ENCODE measurements at regions not wholly inside any gene's neighbourhood (a gene's known extent, or its start where the extent isn't known, plus 50 kb on each side); places are given as distances from the start of the nearest gene placed in this dataset.

DNA sequence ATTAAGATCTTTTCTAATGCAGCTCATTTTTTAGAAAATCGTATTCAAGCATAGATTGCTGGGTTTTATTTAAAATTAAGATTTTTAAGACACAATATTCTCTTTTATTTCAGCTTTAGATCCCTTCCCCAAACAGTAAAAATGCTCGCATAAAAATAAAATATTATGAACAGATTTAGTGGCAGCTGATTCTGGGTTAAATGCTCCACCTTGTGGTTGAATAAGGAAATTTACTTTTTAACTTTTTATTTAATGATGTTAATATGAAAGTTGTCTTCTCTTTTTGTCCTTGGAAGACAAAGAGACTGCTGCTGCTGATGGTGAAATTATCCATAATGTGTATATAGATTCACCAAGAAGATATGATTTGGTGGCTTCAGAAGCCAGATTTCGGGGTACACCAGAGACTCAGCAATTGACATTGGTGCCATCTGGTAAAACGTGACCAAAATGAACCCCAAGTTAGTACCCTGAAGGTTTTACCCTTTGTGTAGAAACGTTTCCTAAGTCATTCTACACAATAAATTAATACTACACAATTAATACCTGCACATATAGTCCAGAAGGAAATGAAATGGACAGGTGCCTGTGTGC is 128.0 kb downstream of the ADAMTS1 start:
- 0 to 47% (median 20%) methylated on average over 1 to 5 of the region's 5 CpGs for WGBS, 10 experiments
- Histone ChIP-seq H3K27ac (no peak overlapping the region), H3K4me3 (no peak overlapping the region), H3K4me1 (replicated peaks in 1 of 2) (peaks cover 0 to 7% of the 10 kb centered on the region in 2 donors)
- ATAC-seq (replicated peaks in 6 of 8): no peak
- in situ Hi-C loops (cut with MboI; ENCODE audit: low pct_unique_long_range_greater_than_20kb in 2 of 9, low sequenced_read_pairs in 9 of 9, unreplicated experiment in 9 of 9): loop anchor here in 7 of 9 experiments (25.0 kb wide), 5 partner anchors 530 to 1105 kb away; partner anchors contain the start of genes APP (in 3 of the 7) and MRPL39 (in 2 of the 7)

DNA sequence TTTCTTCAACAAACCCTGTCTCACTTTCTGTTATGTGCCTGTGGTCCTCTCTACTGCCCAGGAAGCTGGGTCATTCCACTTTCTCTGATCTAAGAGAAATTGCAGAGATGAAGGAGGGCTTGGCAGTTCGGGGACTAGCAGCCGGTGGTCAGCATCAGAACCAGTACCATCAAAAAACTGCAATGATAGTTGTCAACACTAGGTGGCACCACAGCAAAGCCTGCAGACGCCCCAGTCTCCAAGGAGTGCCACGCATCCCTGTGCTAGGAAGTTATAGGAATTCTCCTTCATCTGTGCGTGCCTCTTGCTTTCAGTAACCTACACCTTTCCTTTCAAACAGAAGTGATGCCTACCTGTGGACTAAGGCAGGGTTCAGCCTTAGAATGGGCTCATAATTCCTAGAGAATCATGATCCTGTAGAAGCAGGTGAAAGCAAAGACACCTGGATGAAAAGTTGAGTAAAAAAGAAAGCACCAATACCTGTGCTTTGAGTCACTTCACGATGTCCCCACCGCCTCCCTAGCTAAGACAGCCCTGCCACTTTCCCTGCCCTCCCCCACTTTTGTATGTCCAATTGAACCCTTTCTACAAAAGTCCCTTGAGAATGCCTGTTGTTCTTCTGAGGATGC is 129.2 kb downstream of the ADAMTS1 start:
- H3K4me3 ChIP-seq: no peak overlapping the region
- in situ Hi-C loops (cut with MboI; ENCODE audit: low pct_unique_long_range_greater_than_20kb in 2 of 9, low sequenced_read_pairs in 9 of 9, unreplicated experiment in 9 of 9): loop anchor here in 7 of 9 experiments (25.0 kb wide), 5 partner anchors 529 to 1104 kb away; partner anchors contain the start of genes APP (in 3 of the 7) and MRPL39 (in 2 of the 7)
- H3K27ac ChIP-seq: no peak overlapping the region
- peaks cover 0 to 7% of the 10 kb centered on the region in 2 donors for H3K4me1 ChIP-seq (replicated peaks in 1 of 2)
- 0 to 50% (median 27%) methylated on average over 1 to 5 of the region's 7 CpGs; no CpG with 5 or more reads in 5 of the 10 experiments for WGBS, 10 experiments
- ATAC-seq (replicated peaks in 6 of 8): peak; percentile 40 to 92 (median 73)

DNA sequence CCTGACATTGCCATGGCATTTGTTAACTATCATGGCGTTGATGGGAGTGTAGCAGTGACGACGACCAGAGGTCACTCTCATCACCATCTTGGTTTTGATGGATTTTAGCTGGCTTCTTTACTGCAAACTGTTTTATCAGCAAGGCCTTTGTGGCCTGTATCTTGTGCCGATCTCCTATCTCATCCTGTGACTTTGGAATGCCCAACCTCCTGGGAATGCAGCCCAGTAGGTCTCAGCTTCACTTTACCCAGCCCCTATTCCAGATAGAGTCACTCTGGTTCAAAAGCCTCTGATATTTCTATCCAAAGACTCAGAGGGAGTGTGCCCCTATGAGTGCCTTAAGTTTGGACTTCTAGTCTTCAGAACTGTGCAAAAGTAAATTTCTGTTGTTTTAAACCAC is 130.1 kb downstream of the ADAMTS1 start:
- 87 to 100% (median 100%) methylated on average over 1 to 4 of the region's 4 CpGs; no CpG with 5 or more reads in 3 of the 10 experiments for WGBS, 10 experiments
- H3K4me3 ChIP-seq: no peak overlapping the region
- in situ Hi-C loops (cut with MboI; ENCODE audit: low pct_unique_long_range_greater_than_20kb in 2 of 9, low sequenced_read_pairs in 9 of 9, unreplicated experiment in 9 of 9): loop anchor here in 7 of 9 experiments (25.0 kb wide), 5 partner anchors 528 to 1103 kb away; partner anchors contain the start of genes APP (in 3 of the 7) and MRPL39 (in 2 of the 7)
- no peak overlapping the region for H3K27ac ChIP-seq
- ATAC-seq (replicated peaks in 6 of 8): no peak
- peaks cover 0 to 10% of the 10 kb centered on the region in 2 donors for H3K4me1 ChIP-seq (replicated peaks in 1 of 2)

DNA sequence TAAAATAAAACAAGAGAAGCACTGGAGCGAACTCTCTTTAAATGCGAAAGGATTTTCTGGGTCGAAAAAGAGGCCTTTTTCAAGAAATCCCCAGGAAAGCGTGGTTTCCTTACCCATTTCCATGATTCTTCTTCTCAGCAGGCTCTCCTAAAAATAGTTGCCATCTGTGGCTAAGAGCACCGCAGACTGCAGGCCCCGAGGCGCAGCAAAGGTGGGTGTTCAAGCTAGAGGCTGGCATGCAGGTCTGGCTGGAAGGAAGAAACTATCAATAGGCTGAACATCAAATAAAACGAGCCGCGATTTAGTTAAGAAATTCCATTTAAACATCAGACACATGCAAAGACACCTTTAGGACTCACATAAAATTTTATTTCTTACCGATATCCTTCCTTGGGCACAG is 135.1 kb downstream of the ADAMTS1 start:
- Histone ChIP-seq H3K27ac (no peak overlapping the region), H3K4me3 (no peak overlapping the region), H3K4me1 (replicated peaks in 1 of 2) (peaks cover 0 to 9% of the 10 kb centered on the region in 2 donors)
- WGBS, 10 experiments: 48 to 96% (median 73%) methylated on average over 5 to 11 of the region's 11 CpGs
- in situ Hi-C loops (cut with MboI; ENCODE audit: low pct_unique_long_range_greater_than_20kb in 2 of 9, low sequenced_read_pairs in 9 of 9, unreplicated experiment in 9 of 9): loop anchor here in 7 of 9 experiments (25.0 kb wide), 5 partner anchors 523 to 1098 kb away; partner anchors contain the start of genes APP (in 3 of the 7) and MRPL39 (in 2 of the 7)
- no peak for ATAC-seq (replicated peaks in 6 of 8)

DNA sequence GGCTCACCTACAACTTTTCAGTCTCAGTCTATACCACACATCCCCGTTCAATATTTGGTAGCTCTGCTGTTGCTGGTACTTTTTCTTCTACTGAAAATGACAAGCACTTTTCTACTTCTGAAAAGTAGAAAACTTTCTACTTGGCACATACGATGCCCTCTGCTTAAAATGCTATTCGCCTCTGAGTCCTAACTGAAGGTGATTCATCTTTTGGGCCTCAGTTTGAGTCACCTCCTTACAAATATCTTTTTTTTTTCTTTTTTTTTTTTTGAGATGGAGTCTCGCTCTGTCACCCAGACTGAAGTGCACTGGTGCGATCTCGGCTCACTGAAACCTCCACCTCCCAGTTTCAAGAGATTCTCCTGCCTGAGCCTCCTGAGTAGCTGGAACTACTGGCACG is 136.0 kb upstream of the CYYR1 start:
- H3K27ac ChIP-seq: no peak overlapping the region
- in situ Hi-C loops (cut with MboI; ENCODE audit: low pct_unique_long_range_greater_than_20kb in 2 of 9, low sequenced_read_pairs in 9 of 9, unreplicated experiment in 9 of 9): loop anchor here in 7 of 9 experiments (25.0 kb wide), 5 partner anchors 522 to 1097 kb away; partner anchors contain the start of genes APP (in 3 of the 7) and MRPL39 (in 2 of the 7)

DNA sequence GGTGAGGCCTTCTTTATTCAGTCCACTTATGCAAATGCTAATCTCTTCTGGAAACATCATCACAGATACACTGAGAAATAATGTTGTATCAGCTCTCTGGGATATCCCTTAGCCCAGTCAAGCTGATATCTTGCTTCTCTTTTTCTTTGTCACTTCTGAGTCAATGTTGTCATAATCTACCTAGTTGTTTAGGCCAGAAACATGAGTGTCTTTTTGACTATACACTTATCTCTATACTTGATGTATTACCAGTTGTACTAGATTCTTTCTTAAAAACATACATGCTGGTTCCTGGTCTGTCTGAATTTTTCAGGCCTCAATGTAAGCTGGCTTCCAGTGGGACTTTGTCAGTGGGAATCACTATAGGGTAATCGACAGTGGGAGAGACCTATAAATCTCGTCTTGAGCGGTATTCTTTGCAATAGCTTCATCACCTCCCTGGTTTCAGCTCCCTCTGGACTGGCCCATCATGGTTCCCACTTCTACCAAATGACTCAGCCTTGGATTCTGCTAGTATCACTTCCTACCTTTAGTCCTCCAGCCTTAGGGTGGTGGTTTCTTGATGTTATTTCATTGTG is 135.2 kb upstream of the CYYR1 start:
- no peak overlapping the region for H3K4me3 ChIP-seq
- H3K4me1 ChIP-seq (replicated peaks in 1 of 2): peaks cover 0 to 15% of the 10 kb centered on the region in 2 donors
- no peak overlapping the region for H3K27ac ChIP-seq
- WGBS, 10 experiments: 80 to 100% (median 93%) methylated on average over 1 to 3 of the region's 3 CpGs; no CpG with 5 or more reads in 3 of the 10 experiments
- in situ Hi-C loops (cut with MboI; ENCODE audit: low pct_unique_long_range_greater_than_20kb in 2 of 9, low sequenced_read_pairs in 9 of 9, unreplicated experiment in 9 of 9): loop anchor here in 7 of 9 experiments (25.0 kb wide), 5 partner anchors 521 to 1096 kb away; partner anchors contain the start of genes APP (in 3 of the 7) and MRPL39 (in 2 of the 7)
- ATAC-seq (replicated peaks in 6 of 8): no peak

More for the DNA sequence above, 136.0 kb upstream of the CYYR1 start:
- whole genome bisulfite sequencing, 10 experiments: 68 to 100% (median 91%) methylated on average over 4 to 6 of the region's 7 CpGs; no CpG with 5 or more reads in 1 of the 10 experiments
- Histone ChIP-seq H3K4me3 (no peak overlapping the region), H3K4me1 (replicated peaks in 1 of 2) (peaks cover 0 to 15% of the 10 kb centered on the region in 2 donors)
- no peak for ATAC-seq (replicated peaks in 6 of 8)

DNA sequence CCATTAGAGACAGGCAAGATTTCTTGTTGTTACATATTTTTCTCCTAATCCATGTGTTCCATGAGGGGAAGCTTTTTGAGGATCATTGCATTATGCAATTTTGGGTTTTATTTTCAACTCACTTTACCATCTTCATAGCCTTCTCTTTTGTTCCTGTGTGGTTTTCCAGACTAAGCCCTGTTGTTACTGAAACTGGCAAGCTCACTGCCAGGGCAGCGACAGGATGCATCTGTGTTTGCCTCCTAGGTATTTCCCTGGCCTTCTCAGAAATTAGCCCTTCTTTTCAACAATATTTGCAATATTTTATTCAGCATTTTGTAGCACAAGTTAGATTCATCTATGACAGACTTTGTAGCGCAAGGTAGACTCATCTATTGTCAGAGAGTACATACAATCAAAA is 134.2 kb upstream of the CYYR1 start:
- WGBS, 10 experiments: 33 to 100% (median 65%) methylated on average over 1 to 2 of the region's 2 CpGs; no CpG with 5 or more reads in 2 of the 10 experiments
- H3K4me1 ChIP-seq (replicated peaks in 1 of 2): peaks cover 0 to 15% of the 10 kb centered on the region in 2 donors
- no peak for ATAC-seq (replicated peaks in 6 of 8)
- in situ Hi-C loops (cut with MboI; ENCODE audit: low pct_unique_long_range_greater_than_20kb in 2 of 9, low sequenced_read_pairs in 9 of 9, unreplicated experiment in 9 of 9): loop anchor here in 7 of 9 experiments (25.0 kb wide), 5 partner anchors 520 to 1095 kb away; partner anchors contain the start of genes APP (in 3 of the 7) and MRPL39 (in 2 of the 7)
- H3K27ac ChIP-seq: no peak overlapping the region
- H3K4me3 ChIP-seq: no peak overlapping the region

DNA sequence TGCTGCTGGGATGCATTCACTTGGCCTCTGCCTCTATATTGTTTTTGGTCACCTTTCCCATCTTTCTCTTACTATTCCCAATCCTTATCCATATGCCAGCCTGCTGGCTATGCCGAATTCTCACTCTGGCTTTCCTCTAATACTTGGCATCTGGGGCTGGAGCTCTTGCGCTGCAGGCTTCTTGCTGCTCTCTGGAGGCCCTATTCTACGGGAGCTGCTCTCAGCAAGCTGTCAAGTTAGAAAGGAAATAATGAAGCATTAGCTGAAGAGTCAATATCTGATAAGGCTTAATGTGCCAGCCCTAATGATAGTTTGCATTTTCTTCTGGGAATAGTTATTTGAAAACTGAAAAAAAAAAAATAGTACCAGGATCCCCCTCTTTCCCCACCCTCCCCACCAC is 125.3 kb upstream of the CYYR1 start:
- in situ Hi-C loops (cut with MboI; ENCODE audit: low pct_unique_long_range_greater_than_20kb in 2 of 9, low sequenced_read_pairs in 9 of 9, unreplicated experiment in 9 of 9): no loop called here

DNA sequence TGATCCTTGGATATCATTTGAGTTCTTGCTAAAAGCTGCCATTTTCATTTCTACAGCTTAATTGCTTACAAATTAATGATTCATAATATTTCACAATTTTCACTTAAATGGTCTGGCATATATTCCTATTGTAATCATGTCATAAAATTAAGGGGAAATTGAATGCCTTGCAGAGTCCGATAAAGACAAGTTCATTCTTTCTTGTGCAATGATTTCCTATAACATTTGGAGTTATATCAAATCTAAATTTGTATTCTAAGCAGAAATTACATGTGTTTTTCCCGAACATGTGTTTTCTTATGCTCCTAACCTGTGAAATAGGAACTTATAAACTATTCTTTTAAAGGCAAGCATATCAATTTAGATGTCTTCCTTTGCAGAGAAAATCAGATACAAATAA is 118.3 kb upstream of the CYYR1 start:
- ATAC-seq (replicated peaks in 6 of 8): no peak
- no peak overlapping the region for H3K27ac ChIP-seq
- 34 to 84% (median 59%) methylated on average over 1 to 2 of the region's 2 CpGs; no CpG with 5 or more reads in 1 of the 10 experiments for WGBS, 10 experiments
- H3K4me1 ChIP-seq (replicated peaks in 1 of 2): no peaks in the 10 kb centered on the region
- H3K4me3 ChIP-seq: no peak overlapping the region
- in situ Hi-C loops (cut with MboI; ENCODE audit: low pct_unique_long_range_greater_than_20kb in 2 of 9, low sequenced_read_pairs in 9 of 9, unreplicated experiment in 9 of 9): no loop called here

More for the DNA sequence above, 125.3 kb upstream of the CYYR1 start:
- H3K4me1 ChIP-seq (replicated peaks in 1 of 2): peaks cover 0 to 16% of the 10 kb centered on the region in 2 donors
- 40 to 86% (median 73%) methylated on average over 1 to 3 of the region's 3 CpGs; no CpG with 5 or more reads in 2 of the 10 experiments for WGBS, 10 experiments
- ATAC-seq (replicated peaks in 6 of 8): peak in 1 of 8 experiments; percentile 23
- H3K4me3 ChIP-seq: no peak overlapping the region
- no peak overlapping the region for H3K27ac ChIP-seq

DNA sequence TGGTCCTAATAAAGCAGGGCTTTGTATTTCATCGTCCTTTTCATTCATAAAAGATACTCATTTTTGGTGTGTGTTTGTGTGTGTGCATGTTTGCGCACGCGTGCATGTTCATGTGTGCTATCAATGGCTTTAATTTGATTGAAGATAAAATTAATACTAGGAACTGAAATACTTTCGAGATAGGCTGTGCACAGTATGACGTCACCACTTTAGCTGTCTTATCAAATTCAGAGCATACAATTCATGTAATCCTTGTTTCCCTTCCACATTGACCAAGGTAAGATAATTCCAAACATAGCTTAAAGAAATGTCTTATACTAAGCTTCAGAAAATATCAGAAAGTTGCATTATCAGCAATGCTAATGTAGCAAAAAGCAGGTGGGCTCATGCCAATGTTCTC is 113.6 kb upstream of the CYYR1 start:
- H3K4me3 ChIP-seq: no peak overlapping the region
- no peaks in the 10 kb centered on the region for H3K4me1 ChIP-seq (replicated peaks in 1 of 2)
- H3K27ac ChIP-seq: no peak overlapping the region
- in situ Hi-C loops (cut with MboI; ENCODE audit: low pct_unique_long_range_greater_than_20kb in 2 of 9, low sequenced_read_pairs in 9 of 9, unreplicated experiment in 9 of 9): no loop called here
- no peak for ATAC-seq (replicated peaks in 6 of 8)
- WGBS, 10 experiments: 73 to 100% (median 86%) methylated on average over 2 to 6 of the region's 6 CpGs

DNA sequence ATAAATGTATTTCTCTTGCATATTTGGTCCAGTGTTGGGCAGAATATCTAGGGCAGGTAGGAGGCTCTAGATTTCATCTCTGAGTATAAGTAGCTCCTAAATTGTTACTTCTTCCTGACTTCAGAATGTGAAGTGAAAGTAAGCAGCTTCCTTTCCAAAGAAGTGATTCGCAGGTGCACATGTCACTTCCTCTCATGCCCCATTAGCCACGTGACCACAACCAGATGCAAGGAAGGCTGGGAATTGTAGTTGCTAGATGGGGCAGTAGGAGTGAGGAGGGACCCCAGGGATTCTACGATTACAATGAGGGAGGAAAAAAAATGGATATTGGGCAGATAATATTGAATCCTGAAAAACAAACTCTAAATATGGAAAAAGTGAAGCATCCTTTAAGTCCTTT is 113.2 kb upstream of the CYYR1 start:
- H3K27ac ChIP-seq: no peak overlapping the region
- in situ Hi-C loops (cut with MboI; ENCODE audit: low pct_unique_long_range_greater_than_20kb in 2 of 9, low sequenced_read_pairs in 9 of 9, unreplicated experiment in 9 of 9): no loop called here
- H3K4me1 ChIP-seq (replicated peaks in 1 of 2): no peaks in the 10 kb centered on the region
- ATAC-seq (replicated peaks in 6 of 8): peak in 2 of 8 experiments; percentile 53 to 61
- 0 to 70% (median 57%) methylated on average over 1 to 3 of the region's 3 CpGs; no CpG with 5 or more reads in 1 of the 10 experiments for whole genome bisulfite sequencing, 10 experiments
- H3K4me3 ChIP-seq: no peak overlapping the region

DNA sequence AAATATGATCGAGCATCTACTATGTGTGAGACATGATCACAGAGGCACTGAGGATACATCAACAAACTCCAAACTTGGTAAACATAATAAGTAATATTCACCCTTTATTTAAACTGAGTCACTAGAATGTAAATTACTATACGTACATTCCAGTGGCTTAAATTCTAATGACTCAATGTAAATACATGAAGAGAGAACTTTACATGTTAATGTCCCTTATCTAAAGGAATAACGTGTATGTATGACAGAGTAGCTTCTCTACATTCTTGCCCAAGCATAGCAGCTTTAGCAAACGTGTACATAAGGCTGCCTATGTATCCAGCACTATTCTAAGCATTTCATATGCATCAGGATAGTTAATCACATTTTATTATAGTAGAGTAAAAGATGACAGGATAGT is 111.8 kb upstream of the CYYR1 start:
- H3K4me3 ChIP-seq: no peak overlapping the region
- in situ Hi-C loops (cut with MboI; ENCODE audit: low pct_unique_long_range_greater_than_20kb in 2 of 9, low sequenced_read_pairs in 9 of 9, unreplicated experiment in 9 of 9): no loop called here
- ATAC-seq (replicated peaks in 6 of 8): peak in 3 of 8 experiments; percentile 39 to 99 (median 73)
- no peak overlapping the region for H3K27ac ChIP-seq
- WGBS, 10 experiments: 0 to 87% (median 61%) methylated on average over 3 to 4 of the region's 4 CpGs
- H3K4me1 ChIP-seq (replicated peaks in 1 of 2): no peaks in the 10 kb centered on the region

All from motor neuron (in vitro differentiated cells).